ENCODE measurements at regions not wholly inside any gene's neighbourhood (a gene's known extent, or its start where the extent isn't known, plus 50 kb on each side); places are given as distances from the start of the nearest gene placed in this dataset.

GRCh38 chr4:74531963-74532794, 87.2 kb downstream of the AREG start:
- Histone ChIP-seq H3K4me3 (ENCODE audit: low read depth, low read length, poor library complexity, severe bottlenecking) (no peak overlapping the region), H3K27ac (ENCODE audit: low read depth, low read length, poor library complexity, severe bottlenecking) (no peak overlapping the region), H4K20me1 (ENCODE audit: insufficient read depth, low read length) (no peaks in the 10 kb centered on the region), H3K36me3 (ENCODE audit: insufficient read depth, low read length) (no peaks in the 10 kb centered on the region), H2AFZ (ENCODE audit: low read length) (no peak overlapping the region), H3K9me2 (ENCODE audit: low read depth, low read length) (no peaks in the 10 kb centered on the region), H3K79me2 (ENCODE audit: insufficient read depth, low read length) (no peaks in the 10 kb centered on the region), H3K4me1 (ENCODE audit: insufficient read depth, low read length, severe bottlenecking) (no peaks in the 10 kb centered on the region), H3K27me3 (ENCODE audit: insufficient read depth, low read length) (no peaks in the 10 kb centered on the region), H3F3A (ENCODE audit: insufficient read depth, low read length) (no peaks in the 10 kb centered on the region), H3K4me2 (ENCODE audit: low read length) (no peak overlapping the region), H3K9ac (ENCODE audit: low read length) (no peak overlapping the region), H3K9me3 (ENCODE audit: low read length) (no peaks in the 10 kb centered on the region)
- TF ChIP-seq, protein P1, sequence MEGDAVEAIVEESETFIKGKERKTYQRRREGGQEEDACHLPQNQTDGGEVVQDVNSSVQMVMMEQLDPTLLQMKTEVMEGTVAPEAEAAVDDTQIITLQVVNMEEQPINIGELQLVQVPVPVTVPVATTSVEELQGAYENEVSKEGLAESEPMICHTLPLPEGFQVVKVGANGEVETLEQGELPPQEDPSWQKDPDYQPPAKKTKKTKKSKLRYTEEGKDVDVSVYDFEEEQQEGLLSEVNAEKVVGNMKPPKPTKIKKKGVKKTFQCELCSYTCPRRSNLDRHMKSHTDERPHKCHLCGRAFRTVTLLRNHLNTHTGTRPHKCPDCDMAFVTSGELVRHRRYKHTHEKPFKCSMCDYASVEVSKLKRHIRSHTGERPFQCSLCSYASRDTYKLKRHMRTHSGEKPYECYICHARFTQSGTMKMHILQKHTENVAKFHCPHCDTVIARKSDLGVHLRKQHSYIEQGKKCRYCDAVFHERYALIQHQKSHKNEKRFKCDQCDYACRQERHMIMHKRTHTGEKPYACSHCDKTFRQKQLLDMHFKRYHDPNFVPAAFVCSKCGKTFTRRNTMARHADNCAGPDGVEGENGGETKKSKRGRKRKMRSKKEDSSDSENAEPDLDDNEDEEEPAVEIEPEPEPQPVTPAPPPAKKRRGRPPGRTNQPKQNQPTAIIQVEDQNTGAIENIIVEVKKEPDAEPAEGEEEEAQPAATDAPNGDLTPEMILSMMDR (IDR thresholded peaks at IDR 0.05; ENCODE audit: low read length) = peak; percentile 63
- no peak for TF ChIP-seq EZH2 (IDR thresholded peaks at IDR 0.05; ENCODE audit: borderline replicate concordance, low read length)

GRCh38 chr4:74534121-74534520, 89.2 kb downstream of the AREG start:
- no peaks in the 10 kb centered on the region for H3F3A ChIP-seq (ENCODE audit: insufficient read depth, low read length)
- H2AFZ ChIP-seq (ENCODE audit: low read length) = no peak overlapping the region
- no peaks in the 10 kb centered on the region for H3K36me3 ChIP-seq (ENCODE audit: insufficient read depth, low read length)
- no peaks in the 10 kb centered on the region for H3K9me3 ChIP-seq (ENCODE audit: low read length)
- no peaks in the 10 kb centered on the region for H3K27me3 ChIP-seq (ENCODE audit: insufficient read depth, low read length)
- H3K4me2 ChIP-seq (ENCODE audit: low read length) = no peak overlapping the region
- H3K4me1 ChIP-seq (ENCODE audit: insufficient read depth, low read length, severe bottlenecking) = no peaks in the 10 kb centered on the region
- no peak overlapping the region for H3K27ac ChIP-seq (ENCODE audit: low read depth, low read length, poor library complexity, severe bottlenecking)
- TF ChIP-seq EZH2 (IDR thresholded peaks at IDR 0.05; ENCODE audit: borderline replicate concordance, low read length) = no peak
- TF ChIP-seq, protein P1 (IDR thresholded peaks at IDR 0.05; ENCODE audit: low read length) = no peak
- no peaks in the 10 kb centered on the region for H3K9me2 ChIP-seq (ENCODE audit: low read depth, low read length)
- H3K9ac ChIP-seq (ENCODE audit: low read length) = no peak overlapping the region
- H3K79me2 ChIP-seq (ENCODE audit: insufficient read depth, low read length) = no peaks in the 10 kb centered on the region
- H3K4me3 ChIP-seq (ENCODE audit: low read depth, low read length, poor library complexity, severe bottlenecking) = no peak overlapping the region
- no peaks in the 10 kb centered on the region for H4K20me1 ChIP-seq (ENCODE audit: insufficient read depth, low read length)

- H3K4me1 ChIP-seq (ENCODE audit: insufficient read depth, low read length, severe bottlenecking) = no peaks in the 10 kb centered on the region
- no peak overlapping the region for H2AFZ ChIP-seq (ENCODE audit: low read length)
- no peak overlapping the region for H3K4me2 ChIP-seq (ENCODE audit: low read length)
- H3K36me3 ChIP-seq (ENCODE audit: insufficient read depth, low read length) = no peaks in the 10 kb centered on the region
- H3K79me2 ChIP-seq (ENCODE audit: insufficient read depth, low read length) = no peaks in the 10 kb centered on the region
- H4K20me1 ChIP-seq (ENCODE audit: insufficient read depth, low read length) = no peaks in the 10 kb centered on the region
- no peaks in the 10 kb centered on the region for H3F3A ChIP-seq (ENCODE audit: insufficient read depth, low read length)
- no peaks in the 10 kb centered on the region for H3K27me3 ChIP-seq (ENCODE audit: insufficient read depth, low read length)
- TF ChIP-seq, protein P1 (IDR thresholded peaks at IDR 0.05; ENCODE audit: low read length) = no peak
- no peak for TF ChIP-seq EZH2 (IDR thresholded peaks at IDR 0.05; ENCODE audit: borderline replicate concordance, low read length)
- H3K9ac ChIP-seq (ENCODE audit: low read length) = no peak overlapping the region
- no peak overlapping the region for H3K4me3 ChIP-seq (ENCODE audit: low read depth, low read length, poor library complexity, severe bottlenecking)
- H3K9me2 ChIP-seq (ENCODE audit: low read depth, low read length) = no peaks in the 10 kb centered on the region
- no peak overlapping the region for H3K27ac ChIP-seq (ENCODE audit: low read depth, low read length, poor library complexity, severe bottlenecking)
- H3K9me3 ChIP-seq (ENCODE audit: low read length) = no peaks in the 10 kb centered on the region
Observed at GRCh38 chr4:74534936-74535335, 90.0 kb downstream of the AREG start.
